ENCODE measurements at regions not wholly inside any gene's neighbourhood (a gene's known extent, or its start where the extent isn't known, plus 50 kb on each side); places are given as distances from the start of the nearest gene placed in this dataset.

DNA sequence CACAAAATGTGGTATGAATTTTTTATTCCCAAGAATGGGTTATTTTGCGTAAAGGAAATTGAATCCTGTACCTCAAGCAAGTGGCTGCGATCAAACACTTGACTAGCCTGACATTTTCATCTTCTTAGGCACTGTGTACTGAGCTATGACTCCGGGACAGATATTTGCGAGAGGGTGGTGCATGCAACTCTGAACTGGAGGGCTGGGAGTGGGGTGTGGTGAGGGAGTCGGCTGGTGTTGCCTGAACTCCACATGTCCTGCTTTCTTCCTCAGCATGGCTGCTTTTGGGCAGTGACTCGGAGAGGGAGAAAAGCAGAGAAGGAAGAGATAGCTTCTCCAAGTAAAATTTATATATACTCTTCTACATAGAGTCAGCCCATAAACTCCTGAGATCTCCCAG is 68.5 kb upstream of the GATB start:
- DNase-seq = no peak
- Histone ChIP-seq H3K36me3 (ENCODE audit: low read depth) (no peaks in the 10 kb centered on the region), H3K9me3 (no peaks in the 10 kb centered on the region), H3K4me1 (ENCODE audit: low read depth) (no peaks in the 10 kb centered on the region), H3K4me3 (no peak overlapping the region)
- TF ChIP-seq, protein P1, sequence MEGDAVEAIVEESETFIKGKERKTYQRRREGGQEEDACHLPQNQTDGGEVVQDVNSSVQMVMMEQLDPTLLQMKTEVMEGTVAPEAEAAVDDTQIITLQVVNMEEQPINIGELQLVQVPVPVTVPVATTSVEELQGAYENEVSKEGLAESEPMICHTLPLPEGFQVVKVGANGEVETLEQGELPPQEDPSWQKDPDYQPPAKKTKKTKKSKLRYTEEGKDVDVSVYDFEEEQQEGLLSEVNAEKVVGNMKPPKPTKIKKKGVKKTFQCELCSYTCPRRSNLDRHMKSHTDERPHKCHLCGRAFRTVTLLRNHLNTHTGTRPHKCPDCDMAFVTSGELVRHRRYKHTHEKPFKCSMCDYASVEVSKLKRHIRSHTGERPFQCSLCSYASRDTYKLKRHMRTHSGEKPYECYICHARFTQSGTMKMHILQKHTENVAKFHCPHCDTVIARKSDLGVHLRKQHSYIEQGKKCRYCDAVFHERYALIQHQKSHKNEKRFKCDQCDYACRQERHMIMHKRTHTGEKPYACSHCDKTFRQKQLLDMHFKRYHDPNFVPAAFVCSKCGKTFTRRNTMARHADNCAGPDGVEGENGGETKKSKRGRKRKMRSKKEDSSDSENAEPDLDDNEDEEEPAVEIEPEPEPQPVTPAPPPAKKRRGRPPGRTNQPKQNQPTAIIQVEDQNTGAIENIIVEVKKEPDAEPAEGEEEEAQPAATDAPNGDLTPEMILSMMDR (IDR thresholded peaks at IDR 0.05) = no peak
- intact Hi-C loops (cut with DNase I, micrococcal nuclease) = no loop called here
- no peak for ATAC-seq

GRCh38 chr4:151824656-151825055 is 63.8 kb upstream of the GATB start:
- TF ChIP-seq, protein P1 (IDR thresholded peaks at IDR 0.05) = no peak
- H3K4me1 ChIP-seq (ENCODE audit: low read depth) = no peaks in the 10 kb centered on the region
- H3K4me3 ChIP-seq = no peak overlapping the region
- DNase-seq = no peak
- ATAC-seq = no peak
- H3K9me3 ChIP-seq = no peaks in the 10 kb centered on the region
- intact Hi-C loops (cut with DNase I, micrococcal nuclease) = no loop called here
- H3K36me3 ChIP-seq (ENCODE audit: low read depth) = no peaks in the 10 kb centered on the region

GRCh38 chr4:151822331-151822730 is 61.5 kb upstream of the GATB start:
- no peaks in the 10 kb centered on the region for H3K4me1 ChIP-seq (ENCODE audit: low read depth)
- no peaks in the 10 kb centered on the region for H3K36me3 ChIP-seq (ENCODE audit: low read depth)
- intact Hi-C loops (cut with DNase I, micrococcal nuclease) = no loop called here
- DNase-seq = no peak
- no peaks in the 10 kb centered on the region for H3K9me3 ChIP-seq
- no peak for ATAC-seq
- no peak overlapping the region for H3K4me3 ChIP-seq
- TF ChIP-seq, protein P1 (IDR thresholded peaks at IDR 0.05) = no peak

DNA sequence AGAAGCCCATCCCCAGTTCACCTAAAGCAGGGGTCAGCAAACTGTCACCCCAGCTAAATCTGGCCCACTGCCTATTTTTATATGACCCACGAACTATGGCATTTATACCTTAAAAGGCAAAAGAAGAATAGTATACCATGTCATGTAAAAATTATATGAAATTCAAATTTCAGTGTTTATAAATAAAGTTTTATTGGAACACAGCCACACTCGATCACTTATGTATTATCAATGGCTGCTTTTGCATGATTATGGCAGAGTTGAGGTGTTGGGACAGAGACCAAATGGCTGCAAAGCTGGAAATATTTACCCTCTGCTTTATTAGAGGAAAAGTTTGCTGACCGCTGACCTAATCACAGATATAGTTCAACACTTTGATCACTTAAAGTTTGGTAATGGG is 59.2 kb upstream of the GATB start:
- ATAC-seq (no peak), DNase-seq (no peak)
- Histone ChIP-seq H3K4me3 (no peak overlapping the region), H3K4me1 (ENCODE audit: low read depth) (no peaks in the 10 kb centered on the region), H3K36me3 (ENCODE audit: low read depth) (no peaks in the 10 kb centered on the region), H3K9me3 (no peaks in the 10 kb centered on the region)
- intact Hi-C loops (cut with DNase I, micrococcal nuclease) = no loop called here
- TF ChIP-seq, protein P1 (IDR thresholded peaks at IDR 0.05) = no peak

DNA sequence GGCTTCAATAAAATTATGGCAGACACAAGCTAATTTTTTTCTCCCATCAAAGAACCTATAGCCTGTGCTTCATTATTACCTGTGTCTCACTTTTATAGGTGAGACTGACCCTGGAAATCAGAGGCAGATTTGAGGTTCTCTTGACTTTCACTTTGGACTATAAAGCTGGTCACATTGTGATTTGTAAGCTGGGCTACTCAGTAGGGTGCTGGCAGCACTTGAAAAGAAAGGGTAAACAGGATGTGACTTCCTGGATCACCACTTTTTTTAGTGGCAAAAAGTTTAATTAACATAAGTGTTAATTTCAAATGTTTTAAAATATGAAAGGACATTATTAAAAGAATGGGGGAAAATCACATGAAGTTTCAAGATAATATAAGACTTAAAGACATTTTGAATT is 50.6 kb upstream of the GATB start:
- H3K36me3 ChIP-seq (ENCODE audit: low read depth) = no peaks in the 10 kb centered on the region
- ATAC-seq (no peak), DNase-seq (no peak)
- H3K4me3 ChIP-seq = no peak overlapping the region
- H3K9me3 ChIP-seq = no peaks in the 10 kb centered on the region
- TF ChIP-seq, protein P1 (IDR thresholded peaks at IDR 0.05) = no peak
- H3K4me1 ChIP-seq (ENCODE audit: low read depth) = no peaks in the 10 kb centered on the region
- intact Hi-C loops (cut with DNase I, micrococcal nuclease) = no loop called here
